GM19372 (cell line): ENCODE measurements at regions not wholly inside any gene's neighbourhood (a gene's known extent, or its start where the extent isn't known, plus 50 kb on each side); places are given as distances from the start of the nearest gene placed in this dataset.

Source experiments
- ATAC-seq: cut with Tn5 transposase; IDR thresholded peaks from one replicate; pipeline ENCODE4 v1.9.1; 2021; ENCODE audit warnings: mild to moderate bottlenecking, low read depth, moderate library complexity; ENCODE audit not compliant: unreplicated experiment

DNA sequence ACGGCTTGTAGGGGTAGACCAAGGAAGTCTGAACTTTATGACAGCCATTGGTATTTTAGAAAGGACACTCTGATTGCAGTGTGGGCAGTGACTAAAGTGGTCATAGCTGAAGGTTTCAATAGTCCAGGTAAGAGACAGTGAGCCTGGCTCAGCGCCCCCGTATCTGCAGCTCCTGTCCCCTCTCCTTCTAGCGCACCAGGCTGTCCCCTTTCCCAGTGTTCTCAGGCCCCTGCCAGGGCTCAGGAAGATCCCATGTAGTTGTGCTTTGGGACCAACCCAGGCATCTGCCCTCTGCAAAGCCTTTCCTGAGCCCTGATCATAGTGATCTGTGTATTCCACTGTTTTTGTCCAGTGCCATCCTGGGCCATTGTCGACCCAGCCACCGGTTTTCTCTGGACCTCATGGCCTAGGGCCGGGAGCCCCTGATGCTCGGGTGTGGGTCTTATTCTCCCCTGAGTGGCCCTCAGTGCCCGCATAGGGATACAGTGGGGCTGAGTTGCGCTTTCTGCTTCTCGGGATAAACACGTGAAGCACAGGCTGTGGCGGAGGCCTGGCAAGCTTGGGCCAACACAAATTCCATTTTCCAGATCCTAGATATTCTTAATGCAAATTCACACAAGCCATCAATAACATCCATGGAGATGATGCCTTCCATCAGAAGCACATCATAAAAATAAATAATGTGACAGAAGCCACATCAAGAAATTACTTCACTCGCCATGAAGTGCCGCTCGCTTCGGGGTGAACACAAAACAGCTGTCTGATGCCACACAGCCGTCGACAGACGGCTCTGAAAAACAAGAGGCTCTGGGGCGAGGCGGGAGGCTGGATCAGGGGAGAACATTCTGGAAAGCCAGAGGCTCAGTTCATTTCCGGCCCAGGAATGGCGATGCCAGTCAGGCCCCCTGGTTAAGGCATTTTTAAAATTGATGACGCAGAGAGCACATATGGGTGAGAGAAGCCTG is 805.0 kb downstream of the TBC1D22A start:
- ATAC-seq = no peak

DNA sequence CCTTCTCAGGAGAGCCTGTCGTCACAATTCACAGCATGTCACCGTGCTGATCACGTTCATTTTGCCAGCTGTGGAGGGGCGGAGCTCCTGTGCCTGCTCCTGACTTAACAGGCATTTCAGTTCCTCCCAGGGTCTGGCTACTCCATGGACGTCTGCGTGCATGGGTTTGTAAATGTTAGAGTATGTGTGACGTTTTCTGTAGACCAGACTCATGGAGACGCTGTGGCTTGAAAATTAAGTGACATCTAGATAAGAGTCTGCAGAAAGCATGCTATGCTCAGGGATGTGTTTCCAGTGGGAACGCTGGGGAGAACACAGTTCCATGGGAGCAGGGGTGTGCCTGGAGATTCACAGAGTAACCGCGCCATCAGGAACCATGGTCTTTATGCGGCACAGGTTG is 804.0 kb downstream of the TBC1D22A start:
- ATAC-seq = no peak

DNA sequence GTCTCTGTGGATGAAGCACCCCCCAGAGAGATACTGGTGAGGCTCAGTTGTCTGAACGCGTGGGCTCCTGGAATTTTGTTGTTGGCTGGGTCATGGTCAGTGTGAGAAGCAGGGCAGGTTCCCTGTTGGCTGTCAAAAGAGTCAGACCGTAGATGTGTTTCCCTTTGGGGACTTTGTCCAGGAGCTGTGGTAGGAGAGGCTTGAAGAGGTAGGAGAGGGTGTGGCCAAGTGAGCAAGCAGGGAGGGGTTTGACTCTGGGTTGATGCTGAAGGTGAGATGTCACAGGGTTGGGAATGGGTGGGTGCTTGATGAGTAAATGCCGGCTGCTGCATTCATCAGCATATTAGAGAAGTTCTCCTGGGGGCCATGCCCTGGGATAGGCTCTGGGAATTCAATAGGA is 803.2 kb downstream of the TBC1D22A start:
- ATAC-seq = no peak

GRCh38 chr22:47564651-47565434 is 802.4 kb downstream of the TBC1D22A start:
- ATAC-seq = no peak

DNA sequence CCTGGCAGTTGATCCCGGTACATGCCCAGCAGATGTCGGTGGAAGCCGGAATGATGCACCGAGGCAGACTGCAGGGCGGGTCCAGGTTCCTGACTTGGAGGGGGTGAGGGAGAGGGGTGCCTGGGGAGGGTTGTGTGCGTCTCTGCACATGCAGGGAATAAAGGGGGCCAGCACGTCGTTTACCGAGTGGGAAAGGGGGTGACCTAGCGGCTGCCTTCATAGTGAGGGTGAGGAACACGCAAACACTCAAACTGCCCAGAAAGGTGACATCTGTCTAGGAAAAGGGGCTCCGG is 801.7 kb downstream of the TBC1D22A start:
- no peak for ATAC-seq

GRCh38 chr22:47563406-47564157 is 801.1 kb downstream of the TBC1D22A start:
- ATAC-seq = no peak

DNA sequence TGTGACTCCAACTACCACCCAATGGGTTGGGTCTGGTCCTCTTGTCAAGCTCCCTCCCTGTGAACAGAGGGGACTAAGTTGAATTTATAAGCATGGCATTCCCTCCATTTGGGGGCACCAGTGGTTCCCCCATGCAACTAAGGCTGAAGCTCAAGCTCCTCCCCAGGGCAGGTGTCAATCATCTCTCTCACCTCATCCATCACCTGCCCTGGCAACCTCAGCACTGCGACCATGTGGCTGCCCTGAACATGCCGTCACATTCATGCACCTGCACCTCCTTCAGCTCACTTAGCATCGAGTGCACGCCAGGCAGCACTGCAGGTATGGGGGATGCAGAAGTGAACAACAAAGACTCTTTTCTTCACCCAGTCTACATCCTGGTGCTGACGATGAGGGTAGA is 799.3 kb downstream of the TBC1D22A start:
- no peak for ATAC-seq

GRCh38 chr22:47561115-47561675 is 798.7 kb downstream of the TBC1D22A start:
- ATAC-seq = no peak

- no peak for ATAC-seq
These were observed 796.6 kb downstream of the TBC1D22A start for GRCh38 chr22:47558828-47559700.

DNA sequence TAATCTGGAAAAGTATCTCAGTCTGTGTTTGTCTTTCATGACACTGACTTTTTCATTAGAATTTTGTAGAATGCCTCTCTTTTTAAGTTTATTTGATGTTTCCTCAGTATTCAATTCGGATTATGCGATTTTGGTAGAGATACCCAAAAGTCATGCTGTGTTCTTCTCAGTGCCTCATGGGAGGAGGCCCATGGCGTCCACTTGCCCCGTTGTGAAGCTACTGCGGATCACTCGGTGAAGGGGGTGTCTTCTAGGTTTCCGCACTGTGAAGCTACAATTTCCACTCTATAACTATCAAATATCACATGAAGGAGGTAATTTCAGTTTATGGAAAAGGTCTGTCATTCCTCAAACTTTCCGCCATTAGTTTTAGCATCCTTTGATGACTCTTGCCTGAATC is 794.0 kb downstream of the TBC1D22A start:
- no peak for ATAC-seq

DNA sequence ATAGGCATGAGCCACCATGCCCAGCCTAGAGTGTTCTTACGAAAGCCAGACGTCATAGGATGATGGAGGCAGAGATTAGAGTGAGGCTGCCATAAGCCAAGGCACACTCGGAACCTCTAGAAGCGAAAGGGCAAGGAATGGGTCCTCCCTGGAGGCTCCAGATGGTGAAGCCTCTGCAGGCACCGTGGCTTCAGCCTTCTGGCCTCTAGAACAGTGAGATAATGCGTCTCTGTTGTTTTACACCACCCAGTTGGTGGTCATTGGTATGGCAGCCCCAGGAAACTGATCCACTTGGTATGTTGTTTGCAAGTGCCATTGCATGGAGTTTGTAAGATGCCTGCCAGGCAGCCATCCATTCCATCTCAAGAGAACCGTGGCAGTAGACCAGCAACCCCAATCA is 791.0 kb downstream of the TBC1D22A start:
- ATAC-seq = no peak

DNA sequence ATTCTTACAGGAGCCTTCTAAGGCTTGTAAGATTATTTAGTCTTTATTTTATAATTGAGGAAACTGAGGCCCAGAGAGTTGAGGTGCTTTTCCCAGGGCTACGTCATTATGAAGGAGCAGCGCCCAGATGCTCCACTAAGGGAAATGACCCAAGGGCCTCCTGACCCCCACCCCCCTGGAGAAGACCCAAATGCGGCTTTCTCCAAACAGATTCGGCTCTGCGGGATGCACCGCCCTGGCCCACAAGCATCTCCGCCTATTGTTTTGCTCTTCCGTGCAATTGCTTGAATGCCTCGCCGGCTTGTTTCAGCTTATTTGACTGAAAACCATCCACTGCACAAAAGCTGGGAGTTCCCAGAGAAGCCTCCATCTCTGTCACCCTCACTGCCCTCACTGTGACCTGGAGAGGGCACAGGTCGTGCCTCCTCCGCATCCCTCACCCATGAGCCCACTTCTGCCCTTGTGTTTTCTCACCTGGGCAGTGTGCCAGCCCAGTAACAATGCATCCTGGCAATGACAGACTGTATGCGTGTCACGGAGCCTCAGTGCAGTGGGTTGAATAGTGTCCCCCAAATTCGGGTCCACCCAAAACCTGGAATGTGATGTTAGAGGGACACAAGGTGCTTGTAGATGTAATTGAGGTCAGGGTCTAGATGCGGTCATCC is 790.2 kb downstream of the TBC1D22A start:
- ATAC-seq = no peak

GRCh38 chr22:47552024-47552423 is 789.6 kb downstream of the TBC1D22A start:
- no peak for ATAC-seq

- no peak for ATAC-seq
These were observed 789.0 kb downstream of the TBC1D22A start for GRCh38 chr22:47551431-47551775.

DNA sequence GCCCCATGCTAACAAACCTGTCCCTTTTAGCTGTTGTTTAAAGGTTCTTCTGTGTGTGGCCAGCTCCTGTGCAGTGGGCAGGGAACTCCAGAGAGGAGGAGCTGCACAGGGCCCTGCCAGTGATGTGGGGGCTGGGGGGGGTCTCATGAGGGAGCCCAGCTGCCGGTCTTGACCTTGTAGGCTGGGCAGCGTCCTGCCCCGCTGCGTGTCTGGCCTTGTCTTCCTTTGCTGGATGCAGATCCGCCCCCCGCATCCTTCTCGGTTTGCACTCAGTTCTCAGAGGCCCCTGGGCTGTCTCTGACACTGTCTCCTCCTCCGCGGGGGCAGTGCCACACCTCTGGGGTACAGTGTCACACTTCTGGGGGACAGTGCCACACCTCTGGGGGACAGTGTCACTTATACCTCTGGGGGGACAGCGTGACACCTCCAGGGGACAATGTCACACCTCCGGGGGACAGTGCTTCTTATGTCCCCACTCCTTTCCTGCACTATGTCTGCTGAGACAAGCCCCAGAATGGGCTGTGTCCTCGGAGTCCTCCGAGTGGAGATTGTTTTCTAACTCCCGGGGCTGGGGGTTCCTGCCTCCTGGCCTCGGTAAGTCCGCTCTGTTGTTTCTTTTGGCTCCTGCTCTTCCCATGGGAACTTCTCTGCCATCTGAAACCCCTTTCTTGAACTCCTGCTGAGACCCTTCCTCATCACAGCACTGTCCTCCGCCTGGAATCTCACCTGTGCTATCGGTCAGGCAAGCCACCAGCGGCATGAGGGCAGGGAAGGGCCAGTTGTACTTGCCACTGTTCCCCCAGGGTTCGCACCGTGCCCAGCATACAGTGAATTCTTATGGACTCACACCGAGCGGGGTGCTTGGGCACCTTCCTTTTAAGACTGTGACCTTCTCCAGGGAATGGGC is 788.3 kb downstream of the TBC1D22A start:
- no peak for ATAC-seq

DNA sequence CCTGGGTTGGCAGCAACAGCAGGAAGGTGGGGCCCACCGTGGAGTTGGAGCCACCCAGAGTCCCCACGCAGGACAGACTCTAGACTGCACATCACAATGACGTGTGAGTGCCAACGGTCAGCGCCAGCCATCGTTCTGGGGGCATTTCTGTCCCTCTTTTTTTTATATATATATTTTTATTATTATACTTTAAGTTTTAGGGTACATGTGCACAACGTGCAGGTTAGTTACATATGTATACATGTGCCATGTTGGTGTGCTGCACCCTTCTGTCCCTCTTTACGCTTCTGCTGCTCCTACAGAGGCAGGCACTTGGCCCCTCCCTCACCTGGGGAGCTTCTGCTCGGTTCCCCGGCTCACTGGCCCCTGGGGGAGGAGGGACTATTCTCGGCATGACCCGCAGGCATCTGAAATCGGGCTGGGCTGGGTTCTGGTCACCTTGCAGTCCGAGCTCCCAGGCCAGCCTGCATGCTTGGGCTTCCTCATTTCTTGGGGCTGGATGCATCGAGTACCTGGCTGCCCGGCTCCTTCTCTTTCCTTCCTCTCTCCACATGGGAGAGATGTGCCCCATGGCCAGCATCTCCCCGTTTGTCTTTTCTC is 787.4 kb downstream of the TBC1D22A start:
- ATAC-seq = no peak

GRCh38 chr22:47548953-47549740 is 786.7 kb downstream of the TBC1D22A start:
- ATAC-seq = no peak
